ENCODE measurements at regions not wholly inside any gene's neighbourhood (a gene's known extent, or its start where the extent isn't known, plus 50 kb on each side); places are given as distances from the start of the nearest gene placed in this dataset.

GRCh38 chr2:104388296-104388695, 465.6 kb upstream of the POU3F3 start:
- Histone ChIP-seq H3K9ac (ENCODE audit: low read depth, low read length) (no peak overlapping the region), H3K4me1 (ENCODE audit: insufficient read depth, low read length) (no peaks in the 10 kb centered on the region), H3K9me3 (ENCODE audit: control insufficient read depth, insufficient read depth, low read length) (peaks cover 7% of the 10 kb centered on the region; the same call in 1 of the 2 replicates), H3K36me3 (ENCODE audit: insufficient read depth, low read length) (no peaks in the 10 kb centered on the region)

- Histone ChIP-seq H3K4me1 (ENCODE audit: insufficient read depth, low read length) (no peaks in the 10 kb centered on the region), H3K36me3 (ENCODE audit: insufficient read depth, low read length) (no peaks in the 10 kb centered on the region), H3K9me3 (ENCODE audit: control insufficient read depth, insufficient read depth, low read length) (no peaks in the 10 kb centered on the region), H3K9ac (ENCODE audit: low read depth, low read length) (no peak overlapping the region)
Observed at GRCh38 chr2:104402825-104403224, 451.1 kb upstream of the POU3F3 start.

GRCh38 chr2:104404526-104404925, 449.4 kb upstream of the POU3F3 start:
- Histone ChIP-seq H3K36me3 (ENCODE audit: insufficient read depth, low read length) (no peaks in the 10 kb centered on the region), H3K9ac (ENCODE audit: low read depth, low read length) (no peak overlapping the region), H3K9me3 (ENCODE audit: control insufficient read depth, insufficient read depth, low read length) (no peaks in the 10 kb centered on the region), H3K4me1 (ENCODE audit: insufficient read depth, low read length) (peaks cover 6% of the 10 kb centered on the region; the same call in 1 of the 2 replicates)

GRCh38 chr2:104405623-104406022, 448.3 kb upstream of the POU3F3 start:
- Histone ChIP-seq H3K36me3 (ENCODE audit: insufficient read depth, low read length) (no peaks in the 10 kb centered on the region), H3K9ac (ENCODE audit: low read depth, low read length) (no peak overlapping the region), H3K4me1 (ENCODE audit: insufficient read depth, low read length) (peaks cover 6% of the 10 kb centered on the region; the same call in 1 of the 2 replicates), H3K9me3 (ENCODE audit: control insufficient read depth, insufficient read depth, low read length) (no peaks in the 10 kb centered on the region)

GRCh38 chr2:104406261-104406726, 447.6 kb upstream of the POU3F3 start:
- Histone ChIP-seq H3K36me3 (ENCODE audit: insufficient read depth, low read length) (no peaks in the 10 kb centered on the region), H3K4me1 (ENCODE audit: insufficient read depth, low read length) (peaks cover 6% of the 10 kb centered on the region; the same call in 1 of the 2 replicates), H3K9ac (ENCODE audit: low read depth, low read length) (no peak overlapping the region), H3K9me3 (ENCODE audit: control insufficient read depth, insufficient read depth, low read length) (no peaks in the 10 kb centered on the region)

- Histone ChIP-seq H3K9ac (ENCODE audit: low read depth, low read length) (no peak overlapping the region), H3K36me3 (ENCODE audit: insufficient read depth, low read length) (no peaks in the 10 kb centered on the region), H3K9me3 (ENCODE audit: control insufficient read depth, insufficient read depth, low read length) (no peaks in the 10 kb centered on the region), H3K4me1 (ENCODE audit: insufficient read depth, low read length) (peaks cover 6% of the 10 kb centered on the region; the same call in 1 of the 2 replicates)
Observed at GRCh38 chr2:104407641-104408040, 446.3 kb upstream of the POU3F3 start.

GRCh38 chr2:104408266-104408665, 445.6 kb upstream of the POU3F3 start:
- Histone ChIP-seq H3K9me3 (ENCODE audit: control insufficient read depth, insufficient read depth, low read length) (no peaks in the 10 kb centered on the region), H3K9ac (ENCODE audit: low read depth, low read length) (no peak overlapping the region), H3K4me1 (ENCODE audit: insufficient read depth, low read length) (peaks cover 6% of the 10 kb centered on the region; the same call in 1 of the 2 replicates), H3K36me3 (ENCODE audit: insufficient read depth, low read length) (no peaks in the 10 kb centered on the region)

- H3K36me3 ChIP-seq (ENCODE audit: insufficient read depth, low read length) = no peaks in the 10 kb centered on the region
- H3K9ac ChIP-seq (ENCODE audit: low read depth, low read length) = no peak overlapping the region
- peaks cover 7% of the 10 kb centered on the region; the same call in 1 of the 2 replicates for H3K4me1 ChIP-seq (ENCODE audit: insufficient read depth, low read length)
- no peaks in the 10 kb centered on the region for H3K9me3 ChIP-seq (ENCODE audit: control insufficient read depth, insufficient read depth, low read length)
Observed at GRCh38 chr2:104410136-104410535, 443.8 kb upstream of the POU3F3 start.

- H3K9ac ChIP-seq (ENCODE audit: low read depth, low read length) = no peak overlapping the region
- H3K4me1 ChIP-seq (ENCODE audit: insufficient read depth, low read length) = peaks cover 20% of the 10 kb centered on the region
- no peaks in the 10 kb centered on the region for H3K36me3 ChIP-seq (ENCODE audit: insufficient read depth, low read length)
- no peaks in the 10 kb centered on the region for H3K9me3 ChIP-seq (ENCODE audit: control insufficient read depth, insufficient read depth, low read length)
Observed at GRCh38 chr2:104412384-104412783, 441.5 kb upstream of the POU3F3 start.

GRCh38 chr2:104413890-104414289, 440.0 kb upstream of the POU3F3 start:
- H3K36me3 ChIP-seq (ENCODE audit: insufficient read depth, low read length) = no peaks in the 10 kb centered on the region
- no peak overlapping the region for H3K9ac ChIP-seq (ENCODE audit: low read depth, low read length)
- H3K9me3 ChIP-seq (ENCODE audit: control insufficient read depth, insufficient read depth, low read length) = no peaks in the 10 kb centered on the region
- peaks cover 13% of the 10 kb centered on the region for H3K4me1 ChIP-seq (ENCODE audit: insufficient read depth, low read length)

- Histone ChIP-seq H3K4me1 (ENCODE audit: insufficient read depth, low read length) (peaks cover 13% of the 10 kb centered on the region), H3K36me3 (ENCODE audit: insufficient read depth, low read length) (no peaks in the 10 kb centered on the region)
Observed at GRCh38 chr2:104415284-104415683, 438.6 kb upstream of the POU3F3 start.

GRCh38 chr2:104416339-104417000, 437.4 kb upstream of the POU3F3 start:
- Histone ChIP-seq H3K4me1 (ENCODE audit: insufficient read depth, low read length) (peaks cover 13% of the 10 kb centered on the region), H3K36me3 (ENCODE audit: insufficient read depth, low read length) (no peaks in the 10 kb centered on the region)

More at GRCh38 chr2:104415284-104415683, 438.6 kb upstream of the POU3F3 start:
- Histone ChIP-seq H3K9ac (ENCODE audit: low read depth, low read length) (no peak overlapping the region), H3K9me3 (ENCODE audit: control insufficient read depth, insufficient read depth, low read length) (no peaks in the 10 kb centered on the region)

GRCh38 chr2:104420420-104420819, 433.5 kb upstream of the POU3F3 start:
- Histone ChIP-seq H3K4me1 (ENCODE audit: insufficient read depth, low read length) (peaks cover 10% of the 10 kb centered on the region), H3K36me3 (ENCODE audit: insufficient read depth, low read length) (no peaks in the 10 kb centered on the region), H3K9me3 (ENCODE audit: control insufficient read depth, insufficient read depth, low read length) (no peaks in the 10 kb centered on the region)

More at GRCh38 chr2:104416339-104417000, 437.4 kb upstream of the POU3F3 start:
- Histone ChIP-seq H3K9ac (ENCODE audit: low read depth, low read length) (no peak overlapping the region), H3K9me3 (ENCODE audit: control insufficient read depth, insufficient read depth, low read length) (no peaks in the 10 kb centered on the region)

GRCh38 chr2:104420953-104421352, 433.0 kb upstream of the POU3F3 start:
- H3K4me1 ChIP-seq (ENCODE audit: insufficient read depth, low read length) = peaks cover 5% of the 10 kb centered on the region
- H3K36me3 ChIP-seq (ENCODE audit: insufficient read depth, low read length) = no peaks in the 10 kb centered on the region
- H3K9me3 ChIP-seq (ENCODE audit: control insufficient read depth, insufficient read depth, low read length) = no peaks in the 10 kb centered on the region
- H3K9ac ChIP-seq (ENCODE audit: low read depth, low read length) = no peak overlapping the region

More at GRCh38 chr2:104420420-104420819, 433.5 kb upstream of the POU3F3 start:
- H3K9ac ChIP-seq (ENCODE audit: low read depth, low read length) = no peak overlapping the region

GRCh38 chr2:104425850-104426595, 427.9 kb upstream of the POU3F3 start:
- Histone ChIP-seq H3K4me1 (ENCODE audit: insufficient read depth, low read length) (no peaks in the 10 kb centered on the region), H3K9ac (ENCODE audit: low read depth, low read length) (no peak overlapping the region), H3K36me3 (ENCODE audit: insufficient read depth, low read length) (no peaks in the 10 kb centered on the region), H3K9me3 (ENCODE audit: control insufficient read depth, insufficient read depth, low read length) (no peaks in the 10 kb centered on the region)

Data from ES-I3 (cell line).